GM21825 (cell line): ENCODE measurements at regions not wholly inside any gene's neighbourhood (a gene's known extent, or its start where the extent isn't known, plus 50 kb on each side); places are given as distances from the start of the nearest gene placed in this dataset.

Source experiments
- ATAC-seq: cut with Tn5 transposase; IDR thresholded peaks from one replicate; pipeline ENCODE4 v1.9.1; 2021; ENCODE audit warnings: mild to moderate bottlenecking, moderate library complexity; ENCODE audit not compliant: unreplicated experiment

DNA sequence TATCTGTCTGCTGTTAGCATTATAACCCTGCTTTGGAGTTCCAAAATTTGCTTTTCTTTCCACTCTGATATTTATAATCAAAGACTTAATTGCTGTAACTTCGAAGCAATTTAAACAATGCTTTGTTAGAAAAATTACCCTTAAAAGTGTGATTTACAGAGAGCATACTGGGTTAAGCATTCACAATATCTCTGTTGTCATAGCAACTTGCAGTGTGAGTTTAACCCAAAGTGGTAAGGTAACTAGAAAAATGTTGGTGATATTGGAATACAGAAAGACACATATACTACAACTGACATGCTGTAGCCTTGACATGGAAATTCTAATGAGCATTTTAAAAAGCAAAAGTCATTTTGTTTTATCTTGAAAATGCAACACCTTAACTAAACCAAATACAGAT lies 70.4 kb upstream of the SMLR1 start:
- ATAC-seq, result no peak

DNA sequence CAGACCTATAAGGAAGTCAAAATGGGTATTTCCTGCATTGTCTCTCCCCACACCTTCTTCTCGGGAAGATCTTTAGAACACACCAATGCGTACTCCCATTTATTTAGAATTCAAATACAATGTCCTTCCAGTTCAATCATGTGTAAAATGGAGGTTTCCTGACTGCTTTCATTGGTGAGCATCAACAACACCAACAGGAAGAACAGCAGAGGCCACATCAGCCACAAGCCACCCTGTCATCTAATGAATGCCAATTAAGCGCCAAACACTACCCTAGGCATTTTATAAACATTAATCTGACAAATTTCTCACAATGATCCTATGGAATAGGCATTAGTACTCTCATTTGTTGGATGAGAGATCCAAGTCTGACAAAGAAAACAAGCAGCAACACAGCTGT lies 68.4 kb upstream of the SMLR1 start:
- ATAC-seq, result no peak

GRCh38 chr6:130760006-130760405 lies 67.2 kb upstream of the SMLR1 start:
- ATAC-seq, result no peak

DNA sequence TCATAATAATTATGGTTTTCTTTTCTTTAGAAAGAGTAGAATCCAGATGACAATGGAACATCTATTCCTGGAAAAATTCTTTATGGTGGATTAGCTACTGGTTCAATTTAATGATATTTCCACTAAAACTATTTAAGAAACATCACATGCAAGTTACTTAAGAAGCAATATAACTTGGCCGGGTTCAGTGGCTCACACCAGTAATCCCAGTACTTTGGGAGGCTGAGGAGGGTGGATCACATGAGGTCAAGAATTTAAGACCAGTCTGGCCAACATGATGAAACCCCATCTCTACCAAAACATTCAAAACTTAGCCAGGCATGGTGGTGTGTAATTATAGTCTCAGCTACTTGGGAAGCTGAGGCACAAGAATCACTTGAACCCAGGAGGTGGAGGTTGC lies 65.9 kb upstream of the SMLR1 start:
- ATAC-seq, result no peak

- ATAC-seq, result no peak
Measured at GRCh38 chr6:130765181-130765727, 62.0 kb upstream of the SMLR1 start.

GRCh38 chr6:130766239-130767144 lies 60.7 kb upstream of the SMLR1 start:
- no peak for ATAC-seq

DNA sequence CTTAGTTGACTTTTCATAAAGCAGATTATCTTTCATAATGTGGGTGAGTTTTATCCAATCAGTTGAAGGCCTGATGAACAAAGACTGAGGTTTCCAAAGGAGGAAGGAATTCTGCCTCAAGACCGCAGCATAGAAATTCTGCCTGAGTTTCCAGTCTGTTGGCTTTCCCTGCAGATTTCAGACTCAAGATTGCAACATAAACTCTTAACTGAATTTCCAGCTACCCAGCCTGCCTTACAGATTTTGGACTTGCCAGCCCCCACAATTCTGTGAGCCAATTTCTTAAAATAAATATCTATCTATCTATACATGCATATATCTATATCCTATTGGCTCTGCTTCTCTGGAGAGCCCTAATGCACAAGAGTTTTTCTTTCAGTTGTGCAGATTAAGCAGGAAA lies 57.3 kb upstream of the SMLR1 start:
- ATAC-seq, result no peak

GRCh38 chr6:130771741-130772140 lies 55.5 kb upstream of the SMLR1 start:
- no peak for ATAC-seq

GRCh38 chr6:130773860-130774259 lies 53.3 kb upstream of the SMLR1 start:
- no peak for ATAC-seq

DNA sequence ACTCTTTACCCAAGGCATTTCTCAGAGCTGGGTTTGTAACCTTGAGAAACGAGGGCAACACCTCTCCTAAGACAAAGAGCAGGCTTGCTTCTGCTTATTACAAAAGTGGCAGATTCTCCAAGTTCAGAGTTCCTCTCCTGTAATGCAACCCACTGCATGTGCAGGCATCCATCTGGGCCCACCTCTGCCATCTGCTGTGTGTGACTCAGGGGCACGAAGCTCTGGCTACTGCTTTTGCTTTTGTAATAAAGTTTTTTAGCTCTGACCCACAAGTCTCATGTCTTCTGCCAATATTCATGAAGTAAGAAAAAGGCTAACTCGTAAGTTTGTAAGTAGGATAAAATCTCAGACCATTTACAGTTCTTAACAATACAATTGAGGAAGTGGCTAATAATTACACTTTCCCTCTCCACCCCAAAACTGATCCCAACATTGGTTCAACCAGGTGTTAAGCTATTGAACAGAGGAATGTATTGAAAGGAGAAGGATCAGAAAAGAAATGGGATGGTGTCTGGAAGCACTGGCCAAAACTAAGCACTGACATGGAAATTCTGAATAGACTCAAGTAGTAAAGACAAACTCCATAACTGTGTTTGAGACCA lies 51.7 kb upstream of the SMLR1 start:
- no peak for ATAC-seq

- peak; percentile 92 for ATAC-seq
Measured at GRCh38 chr6:130776287-130776925, 50.8 kb upstream of the SMLR1 start.
